ENCODE measurements at regions not wholly inside any gene's neighbourhood (a gene's known extent, or its start where the extent isn't known, plus 50 kb on each side); places are given as distances from the start of the nearest gene placed in this dataset.

- TF ChIP-seq PRDM4 (tag by site-specific recombination; IDR thresholded peaks at IDR 0.05), result no peak
- TF ChIP-seq ZNF248 (tag by site-specific recombination; IDR thresholded peaks at IDR 0.05), result no peak
- no peak for TF ChIP-seq ZNF623 (tag by site-specific recombination; IDR thresholded peaks at IDR 0.05)
- no peak for TF ChIP-seq ZBTB48 (tag by site-specific recombination; IDR thresholded peaks at IDR 0.05)
- no peak for TF ChIP-seq ZFHX2 (tag by site-specific recombination; conservative IDR thresholded peaks at IDR 0.05)
Measured at GRCh38 chr9:23551929-23552707, 273.9 kb downstream of the ELAVL2 start (continued).

- H3K9me3 ChIP-seq (ENCODE audit: control insufficient read depth, insufficient read depth, low read depth, low read length), result no peaks in the 10 kb centered on the region
- no peaks in the 10 kb centered on the region for H3K36me3 ChIP-seq (ENCODE audit: control insufficient read depth in 2 of 2, insufficient read depth in 1 of 2, low read length in 2 of 2)
- no peak overlapping the region for H3K4me3 ChIP-seq (ENCODE audit: low read depth, low read length)
- POLR2A ChIA-PET, result no interaction called here
- TF ChIP-seq ZNF248 (tag by site-specific recombination; IDR thresholded peaks at IDR 0.05) (no peak), ZNF664 (tag by site-specific recombination; IDR thresholded peaks at IDR 0.05) (no peak), ZNF23 (tag by site-specific recombination; IDR thresholded peaks at IDR 0.05; ENCODE audit: borderline replicate concordance) (no peak)
- H3K4me1 ChIP-seq (ENCODE audit: control insufficient read depth, insufficient read depth, low read length), result no peaks in the 10 kb centered on the region
- CTCF ChIA-PET, result no interaction called here
- no peak overlapping the region for H3K27ac ChIP-seq (ENCODE audit: extremely low read depth, low read depth, low read length)
Measured at GRCh38 chr9:23552876-23553601, 273.0 kb downstream of the ELAVL2 start.

GRCh38 chr9:23554686-23555085 is 271.4 kb downstream of the ELAVL2 start:
- Histone ChIP-seq H3K9me3 (ENCODE audit: control insufficient read depth, insufficient read depth, low read depth, low read length) (no peaks in the 10 kb centered on the region), H3K4me1 (ENCODE audit: control insufficient read depth, insufficient read depth, low read length) (no peaks in the 10 kb centered on the region), H3K36me3 (ENCODE audit: control insufficient read depth in 2 of 2, insufficient read depth in 1 of 2, low read length in 2 of 2) (no peaks in the 10 kb centered on the region), H3K4me3 (ENCODE audit: low read depth, low read length) (no peak overlapping the region), H3K27ac (ENCODE audit: extremely low read depth, low read depth, low read length) (no peak overlapping the region)
- ChIA-PET POLR2A (no interaction called here), CTCF (no interaction called here)
- no peak for TF ChIP-seq ZNF626 (tag by site-specific recombination; IDR thresholded peaks at IDR 0.05)
- no peak for TF ChIP-seq HOXA7 (CRISPR knock-in tag; IDR thresholded peaks at IDR 0.05; ENCODE audit: borderline replicate concordance)
- no peak for TF ChIP-seq IKZF3 (tag by site-specific recombination; IDR thresholded peaks at IDR 0.05)
- TF ChIP-seq ZNF404 (tag by site-specific recombination; IDR thresholded peaks at IDR 0.05), result no peak
- no peak for TF ChIP-seq ZNF596 (tag by site-specific recombination; IDR thresholded peaks at IDR 0.05)
- no peak for TF ChIP-seq ZIC2 (tag by site-specific recombination; IDR thresholded peaks at IDR 0.05)
- no peak for TF ChIP-seq ZNF624 (tag by site-specific recombination; IDR thresholded peaks at IDR 0.05)
- no peak for TF ChIP-seq KLF1 (tag by site-specific recombination; IDR thresholded peaks at IDR 0.05)
- no peak for TF ChIP-seq ZNF585B (tag by site-specific recombination; IDR thresholded peaks at IDR 0.05)
- no peak for TF ChIP-seq ZNF114 (tag by site-specific recombination; IDR thresholded peaks at IDR 0.05)
- TF ChIP-seq ZNF16 (tag by site-specific recombination; IDR thresholded peaks at IDR 0.05; ENCODE audit: low read depth), result no peak
- no peak for TF ChIP-seq ZSCAN4 (tag by site-specific recombination; IDR thresholded peaks at IDR 0.05)
